AG09319 (cell line): ENCODE measurements at regions not wholly inside any gene's neighbourhood (a gene's known extent, or its start where the extent isn't known, plus 50 kb on each side); places are given as distances from the start of the nearest gene placed in this dataset.
"Not testable (repeated sequence)": the region's sequence is repeated elsewhere in the genome, so short reads cannot be mapped to it uniquely, and the experiment has no call there.

ENCODE experiments used
- DNase-seq: peaks from one replicate; pipeline ENCODE4 v3.0.0-alpha.2; 2010; ENCODE audit warnings: low read depth; ENCODE audit errors: extremely low read depth
- CTCF ChIP-seq: IDR thresholded peaks from 2 replicates; pipeline ENCODE4 v1.5.1; 2011; ENCODE audit warnings: low read depth, mild to moderate bottlenecking, inconsistent platforms, low read length, moderate library complexity

DNA sequence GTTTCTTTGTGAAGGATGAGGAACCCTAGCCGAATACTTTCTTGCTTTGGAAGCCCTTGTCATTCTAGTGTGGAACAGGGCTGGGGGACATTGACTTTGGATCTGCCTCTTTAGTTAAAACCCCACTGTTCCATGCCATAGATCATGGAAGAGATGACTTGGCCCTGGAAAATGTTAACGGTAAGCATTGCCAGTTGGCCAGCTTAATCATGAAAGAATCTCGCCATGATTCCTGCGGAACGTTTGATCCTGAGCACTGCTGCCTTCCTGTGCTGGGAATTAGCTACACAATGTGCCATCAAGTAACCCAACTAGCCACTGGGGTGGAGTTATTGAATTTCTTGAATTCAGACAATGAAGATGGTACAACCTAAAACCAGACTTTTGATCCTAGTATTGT lies 177.6 kb upstream of the FZD8 start:
- no peak for TF ChIP-seq CTCF
- no peak for DNase-seq

DNA sequence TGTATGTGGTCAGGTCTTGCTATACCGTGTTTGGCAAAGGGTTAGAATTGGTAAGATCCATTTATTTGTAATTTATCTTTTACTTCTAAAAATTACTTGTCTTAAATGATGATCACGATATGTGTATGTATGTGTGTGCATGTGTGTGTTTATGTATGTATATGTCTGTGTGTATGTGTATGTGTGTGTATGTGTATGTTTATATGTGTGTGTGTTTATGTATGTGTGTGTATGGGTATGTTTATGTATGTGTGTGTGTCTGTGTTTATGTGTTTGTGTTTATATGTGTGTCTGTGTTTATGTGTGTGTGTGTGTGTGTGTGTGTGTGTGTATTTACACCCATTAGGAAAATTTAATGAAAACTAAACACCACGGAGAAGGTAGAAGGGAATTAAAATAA lies 176.9 kb upstream of the FZD8 start:
- TF ChIP-seq CTCF: no peak
- DNase-seq: no peak

GRCh38 chr10:35817109-35817508 lies 175.0 kb upstream of the FZD8 start:
- DNase-seq: not testable (repeated sequence)

DNA sequence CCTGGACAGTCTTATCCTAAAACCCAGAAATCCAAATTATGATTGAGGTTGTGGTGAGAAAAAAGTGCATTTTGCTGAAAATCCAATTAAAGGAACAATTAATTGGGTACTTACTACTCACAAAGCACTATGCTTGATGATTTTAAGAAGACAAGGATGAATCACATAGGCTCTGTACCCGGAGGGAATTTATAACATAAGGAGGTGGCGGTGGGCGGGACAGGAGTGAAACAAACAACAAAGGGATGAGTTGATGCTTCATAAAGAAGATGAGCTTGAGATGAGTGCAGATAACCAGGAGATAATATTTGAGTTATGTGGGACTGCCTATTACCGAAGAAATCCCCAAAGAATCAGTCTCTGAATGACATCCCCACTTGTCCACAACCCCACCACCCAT lies 171.1 kb upstream of the FZD8 start:
- TF ChIP-seq CTCF: no peak
- no peak for DNase-seq

- TF ChIP-seq CTCF: no peak
- DNase-seq: no peak
Observed at GRCh38 chr10:35808344-35808743, 166.2 kb upstream of the FZD8 start.

DNA sequence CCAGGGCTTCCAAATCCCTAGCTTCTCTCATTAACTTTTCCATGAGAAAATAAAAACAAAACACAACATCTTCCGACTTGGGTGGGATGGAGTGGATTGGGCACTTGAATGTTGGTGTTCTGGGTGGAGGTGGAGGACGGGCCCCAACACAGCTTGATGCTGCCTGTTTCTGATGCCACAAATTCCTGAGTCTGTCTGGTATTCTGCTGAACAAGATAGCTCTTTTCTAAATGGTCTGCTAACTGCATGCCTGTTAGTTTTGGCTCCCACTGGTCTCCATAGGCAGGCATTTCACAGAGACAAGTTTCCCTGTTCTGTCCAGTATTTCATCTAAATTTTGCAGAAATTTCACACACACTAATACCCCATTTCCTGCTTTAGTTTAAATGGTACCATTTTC lies 160.9 kb upstream of the FZD8 start:
- TF ChIP-seq CTCF: no peak
- no peak for DNase-seq

GRCh38 chr10:35797187-35797586 lies 155.1 kb upstream of the FZD8 start:
- TF ChIP-seq CTCF: no peak
- DNase-seq: no peak

DNA sequence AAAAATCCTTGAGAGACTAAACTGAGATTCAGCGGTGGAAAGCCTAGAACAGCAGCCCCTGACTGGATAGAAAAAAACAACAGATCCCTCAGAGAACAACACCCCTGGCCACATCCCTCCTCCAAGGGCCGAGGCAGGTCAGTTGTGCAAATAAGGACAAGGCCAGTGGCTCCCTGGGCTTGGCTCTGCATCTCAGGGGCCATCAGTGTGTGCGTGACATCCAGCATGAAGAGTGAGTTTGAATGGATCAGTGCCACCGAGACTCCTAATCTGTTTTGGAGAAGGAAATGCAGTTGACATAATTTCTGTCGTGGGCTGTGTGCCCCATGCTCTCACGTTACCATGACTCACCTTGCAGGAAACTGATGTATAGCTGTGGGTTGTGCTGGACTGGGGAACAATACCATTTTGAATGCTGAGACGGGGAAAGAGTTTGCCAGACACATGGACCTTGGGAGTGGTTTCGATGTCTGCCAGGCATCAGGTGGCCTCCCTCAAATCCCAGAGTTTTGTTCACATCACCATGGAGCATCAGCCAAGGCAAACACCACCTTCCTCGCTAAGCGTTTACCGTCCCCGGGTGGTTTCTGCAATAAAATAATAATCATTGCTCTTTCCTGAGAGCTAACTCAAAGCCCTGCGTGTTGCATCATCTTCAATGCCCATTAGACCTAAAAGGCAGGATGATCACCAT lies 153.2 kb upstream of the FZD8 start:
- TF ChIP-seq CTCF: no peak
- no peak for DNase-seq
